ENCODE measurements at regions not wholly inside any gene's neighbourhood (a gene's known extent, or its start where the extent isn't known, plus 50 kb on each side); places are given as distances from the start of the nearest gene placed in this dataset.

GRCh38 chr13:109840893-109841287 is 54.5 kb upstream of the IRS2 start:
- POLR2A ChIA-PET = no interaction called here
- no peak for DNase-seq
- peaks cover 11% of the 10 kb centered on the region for H3K4me1 Mint-ChIP-seq

GRCh38 chr13:109840201-109840892 is 54.0 kb upstream of the IRS2 start:
- ChIA-PET POLR2A (no interaction called here), CTCF (no interaction called here)
- Mint-ChIP-seq H3K9me3 (no peaks in the 10 kb centered on the region), H3K27me3 (peaks cover 8% of the 10 kb centered on the region), H3K36me3 (ENCODE audit: low read depth) (no peaks in the 10 kb centered on the region), H3K4me3 (no peak overlapping the region), H3K4me1 (peaks cover 11% of the 10 kb centered on the region), H3K27ac (peak overlapping the region; percentile 28)
- peak; percentile 19 for DNase-seq

More at GRCh38 chr13:109840893-109841287, 54.5 kb upstream of the IRS2 start:
- Mint-ChIP-seq H3K27me3 (peaks cover 8% of the 10 kb centered on the region), H3K9me3 (no peaks in the 10 kb centered on the region), H3K36me3 (ENCODE audit: low read depth) (no peaks in the 10 kb centered on the region), H3K27ac (no peak overlapping the region), H3K4me3 (no peak overlapping the region)
- CTCF ChIA-PET = no interaction called here

DNA sequence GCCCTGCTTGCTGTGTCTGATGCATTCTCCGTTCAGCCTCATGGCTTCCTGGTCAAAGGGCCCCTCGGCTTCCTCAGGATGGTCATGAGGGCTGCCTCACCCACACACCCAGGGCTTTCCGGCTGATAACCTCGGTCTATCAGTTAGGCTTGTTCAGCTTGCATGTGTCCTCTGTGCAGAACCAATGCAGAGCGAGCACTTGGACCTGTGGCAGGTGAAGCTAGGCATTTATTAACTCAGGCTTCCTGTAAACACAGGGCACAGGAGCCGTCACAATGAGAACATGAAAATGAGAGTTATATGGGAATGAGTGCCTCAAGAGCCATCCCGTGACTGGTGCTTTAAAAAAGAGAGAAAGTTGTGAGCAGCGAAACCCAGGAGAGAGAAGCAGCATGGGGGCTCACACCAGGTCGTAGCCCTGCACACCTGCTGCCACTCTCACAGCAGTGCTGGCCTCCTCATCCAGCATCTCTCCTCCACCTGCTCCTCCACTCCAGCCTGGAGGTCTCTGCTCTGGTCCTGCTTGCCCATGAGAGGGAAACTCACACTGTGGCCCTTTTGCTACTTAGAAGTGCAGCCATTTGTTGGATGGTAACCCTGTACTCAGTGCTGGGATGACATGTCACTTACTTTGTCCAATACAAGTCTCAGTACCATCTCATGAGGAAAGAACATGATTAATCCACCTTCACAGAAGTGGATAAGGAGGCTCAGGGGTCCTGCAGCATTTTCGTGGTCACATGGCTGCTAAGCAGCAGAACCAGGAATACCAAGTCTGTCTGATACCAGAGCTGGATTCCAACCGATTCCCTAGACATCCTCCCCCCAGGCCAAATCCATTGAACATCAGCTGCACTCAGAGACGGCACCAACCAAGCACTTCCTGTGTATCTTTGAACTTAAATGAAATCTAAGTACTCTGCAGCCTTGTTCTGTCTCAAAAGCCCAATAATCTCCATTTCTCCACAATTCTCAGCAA is 50.5 kb upstream of the IRS2 start:
- no peaks in the 10 kb centered on the region for H3K36me3 Mint-ChIP-seq (ENCODE audit: low read depth)
- H3K27me3 Mint-ChIP-seq = peaks cover 19% of the 10 kb centered on the region
- ChIA-PET CTCF (no interaction called here), POLR2A (no interaction called here)
- H3K4me1 Mint-ChIP-seq = peaks cover 11% of the 10 kb centered on the region
- no peak overlapping the region for H3K4me3 Mint-ChIP-seq
- no peaks in the 10 kb centered on the region for H3K9me3 Mint-ChIP-seq
- no peak for DNase-seq
- H3K27ac Mint-ChIP-seq = no peak overlapping the region

Measured in activated CD4-positive, alpha-beta memory T cell treated with anti-CD3 and anti-CD28 coated beads, Interleukin-2, amount 10 ng/mL, durations not matched to agents 7 days and 5 days (primary cell).